Activated effector memory CD4-positive, alpha-beta T cell treated with anti-CD3 and anti-CD28 coated beads, Interleukin-2, amount 50 U/mL, for 16 hours (primary cell): ENCODE measurements at regions not wholly inside any gene's neighbourhood (a gene's known extent, or its start where the extent isn't known, plus 50 kb on each side); places are given as distances from the start of the nearest gene placed in this dataset.
"Not testable (repeated sequence)": the region's sequence is repeated elsewhere in the genome, so short reads cannot be mapped to it uniquely, and the experiment has no call there.

Experiments used
- DNase-seq: peaks from one replicate; pipeline ENCODE4 v3.0.0-alpha.2; 2020

DNA sequence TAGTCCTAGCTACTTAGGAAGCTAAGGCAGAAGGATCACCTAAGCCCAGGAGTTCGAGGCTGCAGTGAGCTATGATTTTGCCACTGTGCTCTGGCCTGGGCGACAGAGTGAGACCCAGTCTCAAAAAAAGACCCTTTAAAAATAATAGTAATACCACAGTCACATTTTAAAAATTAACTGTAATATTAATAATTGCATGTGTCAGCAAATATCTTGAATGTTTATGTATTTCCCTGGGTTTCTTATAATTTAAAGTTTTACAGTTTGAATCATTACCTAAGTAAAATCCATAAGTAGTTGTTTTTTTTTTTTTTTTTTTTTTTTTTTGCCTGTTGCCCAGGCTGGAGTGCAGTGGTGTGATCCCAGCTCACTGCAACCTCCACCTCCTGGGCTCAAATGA, 69.2 kb downstream of the LYZL2 start:
- DNase-seq, result no peak

DNA sequence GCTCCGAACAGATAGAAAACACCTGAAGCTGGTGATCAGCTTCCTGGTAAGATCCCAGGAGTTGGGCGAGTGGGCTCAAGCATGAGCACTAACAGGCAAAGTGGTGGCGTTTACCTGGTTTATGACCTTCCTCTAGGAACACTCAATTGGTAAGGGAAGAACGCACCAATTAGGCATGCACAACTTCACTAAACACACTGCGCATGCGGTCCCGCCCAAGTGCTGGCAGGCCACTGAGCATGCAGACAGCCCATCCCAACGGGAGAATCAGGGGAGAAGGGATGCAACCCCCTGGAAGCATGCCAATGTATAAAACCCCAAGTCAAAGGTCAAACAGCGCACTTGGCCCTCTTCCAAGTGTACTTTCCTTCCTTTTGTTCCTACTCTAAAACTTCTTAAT, 70.4 kb downstream of the LYZL2 start:
- DNase-seq, result no peak

DNA sequence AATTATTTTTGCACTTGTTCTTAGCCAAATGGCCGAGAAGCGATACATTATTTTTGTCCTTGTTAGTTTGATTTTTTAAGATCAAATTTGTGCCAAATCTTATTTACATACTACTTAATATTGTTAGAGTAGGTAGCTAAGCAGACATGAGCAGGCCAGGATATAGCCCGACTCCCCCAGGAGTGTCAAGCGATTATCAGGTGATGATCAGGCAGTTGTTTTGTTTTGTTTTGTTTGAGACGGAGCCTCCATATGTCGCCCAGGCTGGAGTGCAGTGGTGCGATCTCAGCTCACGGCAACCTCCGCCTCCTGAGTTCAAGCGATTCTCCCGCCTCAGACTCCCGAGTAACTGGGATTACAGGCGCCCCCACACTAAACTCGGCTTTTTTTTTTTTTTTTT, 71.1 kb downstream of the LYZL2 start:
- no peak for DNase-seq

DNA sequence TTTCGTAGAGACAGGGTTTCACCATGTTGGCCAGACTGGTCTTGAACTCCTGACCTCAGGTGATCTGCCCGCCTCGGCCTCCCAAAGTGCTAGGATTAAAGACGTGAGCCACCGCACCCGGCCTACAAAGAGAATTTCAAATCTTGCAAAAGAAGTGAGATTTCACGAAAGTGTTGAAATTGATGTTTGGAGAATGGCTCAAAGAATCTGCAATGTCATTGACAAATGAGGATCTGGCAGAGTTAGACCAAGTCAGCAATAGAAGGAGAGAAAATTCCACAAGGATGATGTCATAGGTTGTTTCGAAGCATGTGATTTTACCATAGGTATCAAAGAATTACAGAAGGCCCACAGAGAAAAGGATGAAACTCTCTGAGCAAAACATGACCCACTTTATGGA, 71.7 kb downstream of the LYZL2 start:
- no peak for DNase-seq

DNA sequence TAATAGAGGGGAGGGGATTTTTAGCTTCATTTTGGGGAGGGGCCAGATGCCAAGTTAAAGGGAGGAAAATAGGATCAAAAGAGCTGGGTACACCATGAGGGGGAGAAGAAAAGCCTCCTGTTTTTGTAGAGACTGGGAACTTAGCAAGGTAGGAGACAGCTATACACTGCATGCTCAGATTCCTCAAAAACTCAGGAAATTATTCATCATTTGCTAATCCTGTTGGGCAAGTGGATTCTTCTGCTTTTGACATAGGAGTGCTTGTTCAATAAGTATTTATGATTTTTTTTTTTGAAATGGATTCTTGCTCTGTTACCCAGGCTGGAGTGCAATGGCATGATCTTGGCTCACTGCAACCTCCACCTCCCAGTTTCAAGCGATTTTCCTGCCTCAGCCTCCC, 73.4 kb downstream of the LYZL2 start:
- no peak for DNase-seq

DNA sequence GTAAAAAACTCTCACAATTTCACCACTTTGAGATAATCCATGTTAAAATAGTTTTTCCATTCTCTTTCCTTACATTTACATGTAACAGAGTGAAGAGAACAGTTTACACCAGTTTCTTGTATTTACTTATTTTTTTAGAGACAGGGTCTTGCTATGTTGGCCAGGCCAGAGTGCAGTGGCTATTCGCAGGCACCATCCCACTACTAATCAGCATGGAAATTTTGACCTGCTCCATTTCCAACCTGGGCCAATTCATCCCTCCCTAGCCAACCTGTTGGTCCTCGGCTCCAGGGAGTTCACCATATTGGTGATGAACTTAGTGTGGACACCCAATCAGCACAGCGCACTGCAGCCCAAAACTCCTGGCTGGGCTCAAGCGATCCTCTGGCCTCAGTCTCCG, 74.1 kb downstream of the LYZL2 start:
- no peak for DNase-seq

DNA sequence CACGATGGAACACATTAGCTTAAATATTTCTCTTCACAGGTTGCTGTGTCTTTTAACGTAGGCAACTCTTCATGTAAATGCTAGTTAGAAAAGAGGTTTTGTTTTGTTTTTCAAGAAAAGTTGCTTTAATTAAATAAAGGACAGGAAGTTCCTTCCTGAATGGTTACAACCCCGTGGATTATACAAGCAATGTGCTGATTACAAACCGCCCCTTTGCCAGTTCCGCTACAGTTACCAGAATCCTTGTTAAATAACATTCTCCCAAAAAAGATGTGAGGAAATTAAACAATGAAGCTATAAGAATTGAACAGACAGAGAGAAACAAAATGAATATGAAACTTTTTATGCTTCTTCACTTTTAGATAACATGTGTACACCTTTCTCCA, 75.1 kb downstream of the LYZL2 start:
- DNase-seq, result no peak

DNA sequence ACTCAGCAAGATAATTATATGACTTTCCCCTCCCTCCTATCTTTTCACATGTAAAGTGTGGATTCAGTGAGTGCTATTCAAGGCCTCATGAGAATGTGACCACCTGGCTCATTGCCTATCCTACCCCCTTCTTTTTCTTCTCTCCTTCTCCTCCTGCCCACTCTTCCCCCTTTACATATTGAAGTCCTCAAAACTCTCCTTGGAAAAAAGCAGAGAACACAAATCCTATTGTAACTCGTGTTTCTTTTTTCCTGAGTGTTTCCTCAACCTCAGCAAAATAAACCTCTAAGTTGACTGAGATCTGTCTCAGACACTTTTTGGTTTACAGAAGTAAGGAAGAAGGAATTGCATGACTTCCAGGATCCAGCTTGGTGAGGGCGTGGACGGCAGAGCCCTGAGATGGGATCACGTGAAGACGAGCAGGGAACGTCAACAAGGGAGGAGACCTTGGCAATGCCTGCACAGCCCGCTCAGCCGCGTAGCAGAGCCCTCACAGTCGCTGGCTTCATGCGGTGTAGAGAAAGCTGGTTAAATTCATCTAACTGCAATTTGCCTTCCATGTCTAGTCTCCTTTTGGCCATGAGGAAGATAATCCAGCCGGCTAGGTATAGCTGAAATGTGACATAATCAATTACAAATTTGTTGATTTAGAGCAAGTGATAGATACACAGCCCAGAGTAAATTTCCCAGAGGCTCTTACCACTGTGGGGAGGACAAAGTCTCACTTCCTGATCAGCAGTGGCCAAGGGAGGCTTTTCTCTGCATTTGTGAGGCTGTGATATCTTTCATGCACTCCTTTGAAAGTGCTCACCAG, 75.7 kb downstream of the LYZL2 start:
- no peak for DNase-seq

DNA sequence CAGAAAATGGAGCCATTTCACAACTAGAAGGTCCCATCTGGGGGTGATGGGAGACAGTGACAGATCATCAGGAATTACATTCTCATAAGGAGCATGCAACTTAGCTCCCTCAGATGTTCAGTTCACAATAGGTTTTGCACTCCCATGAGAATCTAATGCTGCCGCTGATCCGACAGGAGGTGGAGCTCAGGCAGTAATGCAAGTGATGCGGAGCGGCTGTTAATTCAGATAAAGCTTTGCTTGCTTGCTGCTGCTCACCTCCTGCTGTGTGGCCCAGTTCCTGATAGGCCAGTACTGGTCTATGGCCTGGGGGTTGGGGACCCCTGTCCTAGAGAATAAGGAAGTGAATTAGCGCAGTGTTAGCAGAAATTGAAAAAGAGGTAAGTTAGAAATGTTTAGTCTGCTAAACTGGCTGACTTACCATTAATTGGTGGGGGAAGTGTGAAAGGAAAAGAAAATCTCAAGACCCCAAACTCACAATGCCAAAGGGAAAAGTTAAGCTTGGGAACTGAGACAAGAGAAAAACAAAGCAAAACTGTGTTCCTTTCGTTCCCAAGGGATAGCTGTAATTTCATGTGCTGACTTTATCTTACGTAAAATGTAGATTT, 76.4 kb downstream of the LYZL2 start:
- DNase-seq, result no peak

DNA sequence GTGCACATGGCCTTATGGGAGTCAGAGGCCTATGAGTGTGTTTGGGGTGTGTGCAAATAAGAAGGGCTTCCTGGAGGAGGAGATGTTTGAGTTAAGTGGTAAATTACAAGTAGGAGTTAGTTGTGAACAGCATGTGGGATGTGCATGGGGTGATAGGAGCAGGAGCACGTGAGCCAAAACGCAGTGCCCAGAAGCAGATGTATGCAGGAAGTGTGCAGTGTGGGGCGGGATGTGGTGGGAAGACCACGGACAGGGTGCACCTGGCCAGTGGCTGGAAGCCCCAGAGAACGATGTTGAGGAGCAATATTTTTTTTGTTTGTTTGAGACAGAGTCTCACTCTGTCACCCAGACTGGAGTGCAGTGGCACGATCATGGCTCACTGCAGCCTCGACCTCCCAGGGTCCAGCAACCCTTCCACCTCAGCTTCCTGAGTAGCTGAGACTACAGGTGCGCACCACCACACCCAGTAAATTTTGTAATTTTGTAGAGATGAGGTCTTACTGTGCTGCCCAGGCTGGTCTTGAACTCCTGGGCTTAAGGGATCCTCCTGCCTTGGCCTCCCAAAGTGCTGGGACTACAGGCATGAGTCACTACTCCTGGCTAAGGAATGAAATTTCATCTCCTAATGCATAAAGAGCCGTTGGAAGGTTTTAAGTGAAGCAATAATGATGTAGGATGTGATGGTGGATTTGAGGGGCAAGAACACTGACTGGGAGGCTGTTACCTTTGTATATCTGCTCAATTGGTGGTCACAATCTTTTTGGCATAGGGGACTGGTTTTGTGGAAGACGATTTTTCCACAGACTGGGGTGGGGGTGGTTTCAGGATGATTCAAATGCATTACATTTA, 78.4 kb downstream of the LYZL2 start:
- no peak for DNase-seq

DNA sequence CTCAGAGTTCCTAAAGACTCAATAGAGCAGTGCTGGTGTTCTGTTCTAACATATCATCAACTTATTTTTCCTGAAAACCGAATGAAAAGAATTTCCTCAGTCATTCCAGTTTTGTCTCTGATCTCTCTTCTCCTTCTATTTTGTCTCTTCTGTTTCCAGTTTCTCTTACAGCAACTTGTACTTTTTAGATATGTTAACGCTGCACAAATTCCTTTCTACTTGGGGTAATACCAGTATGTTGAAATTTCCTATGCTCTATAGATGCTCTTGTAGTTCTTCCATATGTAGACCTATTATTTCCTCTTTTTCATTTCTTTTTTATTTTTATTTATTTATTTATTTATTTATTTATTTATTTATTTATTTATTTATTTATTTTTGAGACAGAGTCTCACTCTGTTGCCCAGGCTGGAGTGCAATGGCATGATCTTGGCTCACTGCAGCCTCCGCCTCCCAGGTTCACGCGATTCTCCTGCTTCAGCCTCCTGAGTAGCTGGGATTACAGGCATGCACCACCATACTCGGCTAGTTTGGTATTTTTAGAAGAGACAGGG, 80.3 kb downstream of the LYZL2 start:
- DNase-seq, result not testable (repeated sequence)

DNA sequence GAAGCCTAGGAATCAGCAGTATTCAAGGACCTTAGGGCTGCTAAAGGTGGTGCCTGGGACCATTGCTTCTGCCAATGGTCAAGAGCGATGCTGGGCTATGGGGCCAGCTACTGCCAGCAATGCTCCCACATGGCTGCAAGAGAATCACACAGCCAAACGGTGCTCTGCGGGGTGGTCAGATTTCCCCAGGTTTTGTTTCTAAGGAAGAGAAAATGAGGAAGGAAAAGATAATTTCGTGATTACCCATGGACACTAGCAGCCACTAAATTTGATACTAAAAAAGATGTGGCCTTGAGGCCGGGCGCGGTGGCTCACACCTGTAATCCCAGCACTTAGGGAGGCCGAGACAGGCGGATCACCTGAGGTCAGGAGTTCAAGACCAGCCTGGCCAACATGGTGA, 83.0 kb downstream of the LYZL2 start:
- DNase-seq, result no peak

DNA sequence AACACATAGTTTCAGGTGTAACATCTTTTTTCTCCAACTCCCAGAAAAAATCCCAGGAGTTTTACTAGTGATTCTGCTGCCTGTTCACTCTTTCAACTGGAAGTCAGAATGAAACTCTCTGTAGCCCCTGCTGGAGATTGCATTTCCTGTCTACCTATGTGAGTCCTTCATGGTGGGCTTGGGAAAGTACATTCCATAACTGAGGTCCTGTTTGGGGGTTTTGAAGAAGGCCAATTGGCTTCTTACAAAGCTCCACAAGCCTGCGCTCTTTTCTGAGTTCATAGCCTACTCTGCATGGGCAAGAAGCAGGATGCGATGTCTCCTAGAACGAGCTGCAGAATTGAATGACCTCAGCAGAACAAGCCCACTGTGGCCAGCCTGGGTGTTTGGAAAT, 86.7 kb downstream of the LYZL2 start:
- no peak for DNase-seq

DNA sequence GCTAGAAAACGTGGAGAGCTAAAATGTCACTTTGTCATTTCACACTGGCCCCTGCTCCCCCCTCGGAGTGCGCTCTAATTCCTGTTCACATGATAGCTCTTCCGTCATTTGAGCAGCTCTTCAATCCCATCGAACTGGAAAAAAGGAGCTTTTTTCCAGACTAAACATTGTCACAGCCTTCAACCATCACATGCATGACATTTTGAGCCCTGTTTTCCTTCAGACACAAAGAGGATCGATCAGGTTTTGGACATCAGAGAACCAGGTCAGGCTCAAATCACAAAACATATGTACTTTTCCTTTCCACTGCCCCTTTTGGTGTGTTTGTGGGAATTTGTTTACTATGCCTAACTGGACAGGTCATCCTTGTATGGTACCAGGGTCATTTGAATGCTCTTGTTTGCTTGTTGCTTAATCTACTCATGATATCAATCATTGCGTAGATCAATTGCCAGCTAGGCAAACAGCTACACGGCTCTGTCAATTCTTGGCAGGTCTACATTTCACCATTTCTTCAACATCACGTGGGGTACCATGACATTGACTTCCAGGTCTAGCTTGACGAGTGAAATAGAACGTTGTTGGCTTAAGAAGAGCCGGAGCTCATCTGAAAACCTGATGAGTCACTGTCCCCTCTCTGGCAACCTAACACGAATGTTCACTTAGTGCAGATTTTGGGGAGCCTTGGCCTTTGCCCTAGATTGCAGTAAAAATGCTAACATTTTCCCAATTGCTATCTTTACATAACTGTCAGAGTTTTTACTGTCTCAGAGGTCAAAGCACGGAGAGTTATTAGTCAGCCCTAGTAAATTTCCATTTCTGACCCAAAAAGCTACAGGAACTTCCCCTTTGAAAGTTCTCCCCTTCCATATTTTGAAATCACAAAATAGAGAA, 87.3 kb downstream of the LYZL2 start:
- DNase-seq, result no peak

DNA sequence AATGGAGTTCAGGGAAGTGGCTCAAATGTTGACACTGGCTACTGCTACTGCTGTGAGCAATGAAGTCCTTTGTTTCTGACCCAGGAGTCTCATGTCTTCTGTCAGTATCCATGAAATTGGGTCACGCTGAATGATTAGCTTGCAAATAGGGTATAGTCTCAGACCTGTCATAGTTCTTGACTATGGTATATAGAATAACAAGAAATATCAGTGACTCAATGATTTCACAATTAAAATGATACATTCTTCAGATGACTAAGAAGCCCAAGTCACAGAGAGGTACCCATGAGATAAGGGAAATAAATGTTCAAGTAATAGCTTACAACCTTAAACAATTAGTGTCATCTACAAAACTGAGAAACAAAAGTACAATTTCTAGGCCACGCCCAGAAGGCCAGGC, 89.3 kb downstream of the LYZL2 start:
- DNase-seq, result no peak

DNA sequence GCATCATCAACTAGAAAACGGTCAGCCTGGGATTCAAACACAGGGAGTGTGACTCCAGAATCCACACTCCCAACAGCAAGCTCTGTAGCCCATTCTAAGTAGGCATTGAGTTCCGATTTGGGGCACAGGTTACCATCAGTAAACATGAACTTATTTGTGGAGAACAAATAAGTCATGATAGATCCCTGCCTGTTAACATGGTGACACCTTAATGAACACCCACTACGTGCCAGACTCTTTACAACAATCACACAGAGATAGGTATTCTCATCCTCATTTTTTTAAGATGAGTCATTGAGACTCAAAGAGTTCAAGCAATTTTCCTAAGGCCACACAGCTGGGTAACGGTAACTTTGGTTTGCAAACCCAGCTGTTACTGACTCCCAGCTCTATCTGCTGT, 91.5 kb downstream of the LYZL2 start:
- DNase-seq, result no peak

DNA sequence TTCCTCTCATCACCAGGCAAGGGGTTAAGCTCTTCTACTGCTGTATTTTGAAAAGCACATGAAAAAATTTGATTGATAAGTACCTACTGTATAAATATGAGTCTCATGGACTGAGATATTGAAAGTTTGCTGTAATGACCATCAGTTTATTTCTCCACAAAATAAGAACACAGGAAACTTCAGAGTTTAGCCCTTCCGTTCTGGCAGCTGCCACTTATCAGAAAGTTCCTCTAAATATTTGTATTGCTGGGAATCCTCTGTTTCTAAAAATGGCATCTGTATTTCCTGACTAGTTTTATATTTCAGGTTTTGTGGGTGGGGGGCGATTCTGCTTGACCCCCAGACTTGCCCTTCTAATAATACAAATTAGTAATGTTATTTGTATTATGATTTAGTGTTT, 92.0 kb downstream of the LYZL2 start:
- no peak for DNase-seq

DNA sequence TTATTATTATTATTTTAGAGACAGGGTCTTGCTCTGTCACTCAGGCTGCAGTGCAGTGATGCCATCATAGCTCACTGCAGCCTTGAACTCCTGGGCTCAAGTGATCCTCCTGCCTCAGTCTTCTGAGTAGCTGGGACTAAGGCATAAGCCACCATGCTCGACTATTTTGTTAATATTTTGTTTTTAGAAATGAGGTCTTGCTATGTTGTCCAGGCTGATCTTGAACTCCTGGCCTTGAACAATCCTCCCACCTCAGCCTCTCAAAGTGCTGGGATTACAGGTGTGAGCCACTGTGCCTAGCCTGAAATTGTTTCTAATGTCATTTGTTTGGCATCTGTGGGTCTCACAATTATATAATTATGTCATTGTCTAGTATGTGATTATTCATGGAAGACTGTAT, 92.4 kb downstream of the LYZL2 start:
- DNase-seq, result not testable (repeated sequence)

DNA sequence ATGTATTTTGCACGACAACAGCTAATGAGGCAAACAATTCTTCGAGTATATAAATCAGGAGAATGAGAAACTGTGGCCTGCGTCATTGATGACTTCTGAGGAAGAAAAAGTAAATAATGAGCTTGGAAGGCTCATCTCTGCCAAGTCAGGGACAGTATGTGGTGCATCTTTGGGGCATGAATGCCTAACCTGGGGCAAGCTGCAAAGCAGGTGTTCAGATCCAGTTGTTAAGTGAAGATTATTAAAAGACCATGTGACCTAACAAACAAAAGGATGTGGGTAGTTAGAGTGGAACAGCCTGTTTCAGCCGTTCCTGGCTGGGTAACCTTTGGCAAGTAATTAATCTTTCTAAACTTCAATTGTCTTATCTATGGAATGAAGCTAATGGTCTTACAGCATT, 93.0 kb downstream of the LYZL2 start:
- DNase-seq, result no peak

DNA sequence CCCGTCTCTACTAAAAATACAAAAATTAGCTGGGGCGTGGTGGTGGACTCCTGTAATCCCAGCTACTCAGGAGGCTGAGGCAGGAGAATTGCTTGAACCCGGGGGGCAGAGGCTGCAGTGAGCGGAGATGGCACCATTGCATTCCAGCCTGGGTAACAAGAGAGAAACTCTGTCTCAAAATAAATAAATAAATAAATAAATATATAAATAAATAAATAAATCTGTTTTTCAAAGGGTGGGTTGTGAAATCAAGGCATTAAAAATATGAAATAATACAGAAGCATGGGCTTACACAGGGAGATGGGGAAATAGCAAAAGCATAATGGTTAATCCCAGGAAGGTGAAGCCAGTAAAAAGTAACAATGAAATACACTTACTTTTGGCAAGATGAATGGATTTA, 93.9 kb downstream of the LYZL2 start:
- DNase-seq, result no peak

DNA sequence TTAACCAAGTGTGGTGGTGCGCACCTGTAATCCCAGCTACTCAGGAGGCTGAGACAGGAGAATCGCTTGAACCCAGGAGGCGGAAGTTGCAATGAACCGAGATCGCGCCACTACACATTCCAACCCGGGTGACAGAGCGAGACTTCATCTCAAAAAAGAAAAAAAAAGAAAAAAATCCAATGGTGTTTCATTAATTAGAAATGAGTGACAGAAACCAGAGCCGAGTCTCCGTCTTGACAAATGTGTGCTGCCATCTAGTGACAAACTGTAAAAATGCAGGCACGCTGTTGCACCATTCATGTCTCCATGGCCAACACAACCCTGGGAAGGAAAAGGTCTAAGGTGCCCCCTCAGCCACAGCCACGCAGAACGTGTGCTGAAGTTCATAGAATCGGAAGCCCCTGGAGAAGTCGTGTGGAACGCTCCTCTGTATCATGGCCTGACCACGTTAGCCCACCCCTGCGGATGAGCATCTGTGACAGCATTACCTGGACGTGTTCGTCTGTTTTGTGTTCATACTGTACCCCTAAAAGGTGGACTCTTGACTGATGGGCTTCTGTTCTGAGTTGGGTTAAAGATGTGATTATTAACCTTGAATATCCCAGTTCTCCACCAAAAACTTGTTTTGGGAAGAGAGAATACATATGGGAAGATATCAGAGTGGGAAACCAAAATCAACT, 94.9 kb downstream of the LYZL2 start:
- DNase-seq, result peak; percentile 86
